HG02973 (cell line): ENCODE measurements at regions not wholly inside any gene's neighbourhood (a gene's known extent, or its start where the extent isn't known, plus 50 kb on each side); places are given as distances from the start of the nearest gene placed in this dataset.
"Not testable (repeated sequence)": the region's sequence is repeated elsewhere in the genome, so short reads cannot be mapped to it uniquely, and the experiment has no call there.

Experiments used
- ATAC-seq: cut with Tn5 transposase; IDR thresholded peaks from one replicate; pipeline ENCODE4 v1.9.1; 2021; ENCODE audit warnings: moderate library complexity; ENCODE audit not compliant: unreplicated experiment

DNA sequence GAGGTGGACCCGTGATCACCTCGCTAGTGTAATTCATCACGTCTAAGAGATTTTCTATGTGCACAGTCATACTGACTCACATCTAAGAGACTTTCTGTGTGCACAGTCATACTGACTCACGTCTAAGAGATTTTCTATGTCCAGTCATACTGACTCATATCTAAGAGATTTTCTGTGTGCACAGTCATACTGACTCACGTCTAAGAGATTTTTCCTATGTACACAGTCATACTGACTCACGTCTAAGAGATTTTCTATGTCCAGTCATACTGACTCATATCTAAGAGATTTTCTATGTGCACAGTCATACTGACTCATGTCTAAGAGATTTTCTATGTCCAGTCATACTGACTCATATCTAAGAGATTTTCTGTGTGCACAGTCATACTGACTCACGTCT, 443.8 kb downstream of the BRD1 start:
- not testable (repeated sequence) for ATAC-seq

DNA sequence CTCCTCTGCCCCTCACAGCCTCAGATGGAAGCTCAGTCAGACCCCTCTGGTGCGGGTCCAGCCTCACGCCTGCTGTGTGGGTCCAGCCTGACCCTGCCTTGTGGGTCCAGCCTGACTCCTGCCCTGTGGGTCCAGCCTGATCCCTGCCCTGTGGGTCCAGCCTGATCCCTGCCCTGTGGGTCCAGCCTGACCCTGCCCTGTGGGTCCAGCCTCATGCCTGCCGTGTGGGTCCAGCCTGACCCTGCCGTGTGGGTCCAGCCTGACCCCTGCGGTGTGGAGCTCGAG, 445.3 kb downstream of the BRD1 start:
- ATAC-seq = no peak

DNA sequence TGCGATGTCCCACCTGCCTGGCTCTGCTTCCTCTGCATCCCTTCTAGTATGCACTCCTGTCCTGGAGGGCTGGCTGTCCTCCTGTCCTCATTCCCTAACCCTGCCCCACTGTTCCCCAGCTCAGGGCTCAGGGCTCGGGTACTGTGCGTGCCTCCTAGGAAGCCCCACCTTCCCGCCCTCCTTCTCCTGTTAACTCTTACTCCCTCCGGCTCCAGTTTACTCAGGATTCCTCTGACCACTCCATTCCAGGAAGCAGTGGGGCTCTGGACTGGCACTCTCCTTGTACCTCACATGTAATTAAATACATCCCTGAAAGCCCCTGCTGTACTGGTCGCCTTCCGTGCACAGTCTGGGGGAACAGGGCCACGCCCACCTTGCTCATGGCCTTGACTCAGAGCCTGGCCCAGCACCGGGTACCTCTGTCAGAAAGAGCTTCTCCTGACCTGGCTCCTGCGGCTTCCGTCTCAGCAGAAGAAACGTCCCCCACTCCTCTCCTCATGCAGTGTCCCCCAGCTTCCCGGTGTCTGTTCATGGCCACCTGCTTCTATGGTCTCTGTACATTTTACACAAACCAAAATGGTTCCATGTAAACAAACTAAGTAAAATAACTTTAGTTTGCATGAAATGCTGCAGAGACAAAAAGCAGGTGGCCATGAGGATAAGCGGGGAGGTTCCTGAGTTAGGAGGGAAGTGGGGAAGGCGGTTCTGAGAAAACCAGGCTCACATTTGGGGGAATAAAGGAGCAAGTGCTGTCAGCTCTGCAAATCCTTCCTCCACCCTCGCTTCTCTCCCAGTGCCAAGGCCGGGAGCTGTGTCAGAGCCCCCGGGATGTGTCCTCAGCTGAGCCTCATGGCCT, 445.9 kb downstream of the BRD1 start:
- ATAC-seq = no peak

DNA sequence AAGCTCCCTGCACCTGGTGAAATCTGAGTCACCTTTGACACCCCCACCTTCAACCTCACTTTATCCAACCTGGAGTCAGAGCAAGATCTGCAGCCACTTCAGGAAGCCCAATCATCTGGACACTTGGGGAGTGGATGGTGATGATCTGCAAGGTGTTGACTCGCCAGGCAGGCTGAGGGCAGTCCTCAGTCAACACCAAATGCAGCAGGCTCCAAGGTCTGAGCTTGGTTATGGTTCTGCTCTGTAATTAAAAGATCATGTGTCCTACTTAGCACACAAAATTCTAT, 446.9 kb downstream of the BRD1 start:
- ATAC-seq = no peak

DNA sequence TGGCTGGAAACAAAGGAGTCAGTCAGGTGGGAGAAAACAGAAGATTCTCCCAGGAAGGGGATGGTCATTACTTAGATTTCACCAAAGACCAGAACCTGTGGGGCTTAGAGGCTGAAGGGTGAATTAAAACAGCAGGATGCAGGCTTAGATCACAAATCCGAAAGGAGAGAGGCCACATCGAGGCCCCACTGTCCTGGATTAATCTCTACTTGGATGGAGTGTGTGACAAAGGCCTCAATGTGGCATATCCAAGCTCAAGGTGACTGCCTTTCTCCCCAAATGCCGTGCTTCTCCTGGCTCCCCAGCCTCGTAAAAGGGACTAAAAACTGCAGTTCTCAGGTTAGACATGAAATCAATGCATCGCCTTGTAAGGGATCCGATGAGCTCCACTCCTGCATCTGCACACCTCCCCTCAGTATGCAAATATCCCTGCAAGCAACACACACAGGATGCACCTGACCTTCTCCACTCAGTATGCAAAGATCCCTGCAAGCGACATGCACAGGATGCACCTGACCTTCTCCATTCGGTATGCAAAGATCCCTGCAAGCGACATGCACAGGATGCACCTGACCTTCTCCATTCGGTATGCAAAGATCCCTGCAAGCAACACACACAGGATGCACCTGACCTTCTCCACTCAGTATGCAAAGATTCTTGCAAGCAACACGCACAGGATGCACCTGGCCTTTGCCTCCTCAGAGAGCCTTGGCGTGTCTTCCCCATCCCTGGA, 447.4 kb downstream of the BRD1 start:
- no peak for ATAC-seq

DNA sequence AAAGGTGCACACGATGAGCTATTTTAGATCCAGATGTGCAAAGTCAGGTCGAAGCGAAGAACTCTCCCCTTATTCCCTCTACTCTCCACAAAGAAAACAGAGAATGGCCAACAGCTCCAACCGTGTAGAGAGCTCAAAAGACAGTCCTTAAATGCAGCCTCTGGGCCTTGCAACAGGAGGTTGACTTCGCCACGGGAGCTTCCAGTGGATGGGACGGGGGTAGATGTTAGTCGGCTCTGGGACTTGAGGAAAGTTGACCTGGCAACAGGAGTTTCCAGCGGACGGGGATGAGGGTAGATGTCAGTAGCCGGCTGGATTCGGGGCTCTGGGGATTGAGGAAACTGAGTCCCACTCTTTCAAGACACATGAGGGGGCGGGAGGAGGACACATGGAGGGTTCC, 450.4 kb downstream of the BRD1 start:
- no peak for ATAC-seq

DNA sequence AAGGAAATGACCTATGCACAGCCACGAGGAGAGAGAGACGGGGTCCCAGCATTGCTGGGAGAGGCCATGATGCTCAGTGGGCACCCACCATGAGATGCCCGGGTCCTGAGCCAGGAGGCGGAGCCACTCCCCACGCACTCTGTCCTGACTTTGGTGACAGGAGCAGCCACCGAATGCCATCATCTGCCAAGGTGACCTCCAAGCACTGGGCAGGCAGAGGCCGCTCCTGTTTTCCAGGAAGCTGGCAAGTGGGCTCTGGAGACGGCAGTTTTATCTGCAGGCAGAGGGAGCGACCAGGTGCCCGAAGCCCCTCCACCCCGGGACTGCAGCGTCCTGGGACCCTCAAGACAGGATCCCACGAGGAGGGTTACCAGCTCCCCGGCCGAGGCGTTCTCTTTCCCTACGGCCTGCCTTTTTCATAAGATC, 453.9 kb downstream of the BRD1 start:
- no peak for ATAC-seq

DNA sequence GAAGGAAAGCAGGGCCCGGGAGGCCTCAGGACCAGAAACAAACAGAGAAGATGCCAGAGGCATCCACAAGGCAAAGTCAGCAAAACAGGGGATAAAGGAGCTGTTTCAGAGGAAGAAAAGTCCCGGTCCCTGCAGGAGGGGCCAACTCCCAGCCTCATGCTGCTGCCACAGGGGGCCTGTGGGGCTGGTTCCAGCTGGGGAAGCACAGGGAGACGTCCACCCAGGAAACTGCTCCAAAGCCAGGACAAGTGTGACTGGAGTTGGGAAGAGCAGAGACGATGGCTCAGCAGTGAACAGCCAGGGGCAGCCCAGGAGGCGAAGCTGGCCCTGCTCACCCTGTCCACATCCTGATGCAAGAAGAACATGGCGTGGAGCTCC, 454.4 kb downstream of the BRD1 start:
- ATAC-seq = no peak

DNA sequence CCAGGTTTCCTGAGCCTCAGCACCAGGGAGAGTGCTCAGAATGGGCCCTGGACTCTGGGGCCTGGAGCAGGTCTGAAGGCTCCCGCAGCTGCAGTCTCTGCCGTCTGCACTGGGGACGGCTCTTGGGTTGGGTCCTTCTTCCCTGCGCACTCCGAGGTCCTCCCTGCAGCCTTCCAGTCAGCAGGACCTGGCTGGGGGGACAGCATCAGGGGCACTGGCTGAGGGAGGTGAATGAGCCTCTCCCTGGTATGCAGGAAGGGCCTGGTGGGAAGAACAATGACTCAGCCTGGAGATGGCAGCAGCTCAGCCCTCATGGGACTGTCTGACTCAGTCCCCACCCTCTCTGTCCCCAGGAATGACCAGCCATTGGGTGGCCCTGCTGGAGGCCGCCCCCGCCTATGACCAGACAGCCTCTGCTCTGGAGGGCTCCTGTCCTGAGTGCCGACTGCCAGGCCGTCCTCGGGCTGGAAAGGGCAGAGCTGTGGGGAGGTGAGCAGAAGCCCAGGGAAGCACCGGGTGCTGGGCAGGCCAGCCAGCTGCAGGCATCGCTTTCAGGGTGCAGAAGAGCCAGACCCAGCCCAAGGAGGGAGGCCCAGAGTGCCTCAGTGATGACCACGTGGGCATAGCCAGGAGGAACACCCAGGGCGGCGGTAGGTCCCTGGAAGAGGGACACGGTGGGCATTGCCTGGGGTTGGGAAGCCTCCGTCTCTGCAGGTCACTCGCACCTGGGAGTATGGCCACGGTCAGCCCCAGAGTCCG, 455.0 kb downstream of the BRD1 start:
- ATAC-seq = no peak

DNA sequence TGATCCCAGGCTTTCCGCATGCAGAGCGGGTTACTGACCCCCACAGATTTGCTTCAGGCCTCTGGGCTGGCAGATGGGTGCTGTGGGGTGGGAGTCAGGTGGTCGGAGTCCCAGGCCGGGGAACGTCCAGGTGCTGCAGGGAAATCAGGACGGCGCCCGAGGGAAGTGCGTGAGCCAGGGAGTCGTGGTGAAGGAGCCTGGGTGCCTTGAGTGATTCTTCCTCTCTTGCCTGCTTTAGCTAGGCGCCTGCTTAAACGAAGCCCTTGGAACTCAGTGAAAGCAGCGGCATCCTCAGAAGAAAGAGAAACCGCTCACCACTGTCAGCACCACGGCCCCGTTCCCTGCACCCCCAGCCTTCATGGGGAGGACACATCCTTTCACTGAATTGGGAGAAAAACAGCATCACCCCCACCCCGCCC, 455.6 kb downstream of the BRD1 start:
- no peak for ATAC-seq

DNA sequence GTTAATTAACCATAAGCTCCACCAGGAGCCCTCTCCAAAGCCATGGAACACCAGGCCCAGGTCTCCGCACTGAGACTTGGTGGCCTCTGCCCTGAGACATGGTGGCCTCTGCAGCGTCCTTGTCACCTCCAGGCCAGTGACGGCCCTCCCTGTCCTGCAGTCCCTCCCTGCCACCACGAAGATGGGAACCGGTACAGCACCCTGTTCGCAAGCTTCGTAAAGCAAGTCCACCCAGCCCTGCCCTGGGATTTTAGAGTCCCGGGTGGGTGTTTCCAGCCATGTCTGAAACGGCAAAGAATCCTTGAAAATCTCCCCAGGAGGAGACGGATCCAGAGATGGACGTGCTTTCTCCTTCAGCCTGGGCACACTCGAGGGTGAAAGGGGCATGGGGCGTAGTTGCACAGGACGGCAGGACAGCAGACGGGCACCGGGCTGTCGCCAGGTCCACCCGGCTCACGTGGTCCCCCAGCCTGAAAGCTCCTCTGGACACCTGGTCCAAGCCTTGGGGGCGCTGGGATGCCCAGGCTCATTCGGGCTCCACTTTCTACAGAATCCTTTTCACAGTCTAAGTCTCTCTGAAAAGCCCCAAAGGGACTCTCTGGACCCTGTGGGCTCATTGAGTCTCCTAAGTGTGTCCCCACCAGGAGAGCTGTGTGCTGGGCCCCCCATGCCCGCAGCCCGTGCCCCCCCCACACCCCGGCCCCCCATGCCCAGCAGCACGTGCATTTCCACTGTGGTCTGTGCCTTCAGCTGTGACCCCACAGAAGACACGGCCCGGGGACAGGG, 456.2 kb downstream of the BRD1 start:
- ATAC-seq = no peak

DNA sequence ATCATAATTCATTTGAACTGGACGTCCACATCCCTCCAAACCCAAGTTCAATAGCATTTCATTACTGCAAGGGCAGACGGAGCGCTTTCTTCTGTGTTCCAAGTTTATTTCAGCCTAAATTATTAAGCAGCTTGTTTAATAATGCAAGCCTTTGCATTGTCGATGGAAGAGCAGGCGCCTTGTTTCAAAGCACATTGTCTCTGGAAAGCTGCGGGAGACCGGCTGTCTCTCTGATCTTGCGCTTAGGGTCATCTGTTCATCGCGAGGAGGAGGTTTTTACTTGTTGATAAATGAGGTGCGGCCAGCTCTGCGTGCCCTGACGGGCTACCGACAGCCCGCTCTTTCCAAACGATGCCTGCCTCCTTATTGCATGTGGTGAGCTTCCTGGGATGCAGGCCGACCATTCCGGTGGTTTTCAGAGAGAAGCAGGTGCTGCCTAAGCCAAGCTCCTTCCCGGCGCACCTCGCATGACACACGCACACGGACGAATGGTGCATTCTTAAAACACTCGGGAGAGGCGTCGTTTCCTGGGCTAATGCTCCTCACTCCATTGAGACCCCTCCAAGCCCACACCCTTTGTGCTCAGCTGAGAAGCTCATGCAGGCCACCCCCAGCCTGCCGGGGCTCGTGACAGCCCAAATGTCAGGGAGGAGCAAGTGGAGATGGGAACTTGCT, 456.9 kb downstream of the BRD1 start:
- no peak for ATAC-seq

DNA sequence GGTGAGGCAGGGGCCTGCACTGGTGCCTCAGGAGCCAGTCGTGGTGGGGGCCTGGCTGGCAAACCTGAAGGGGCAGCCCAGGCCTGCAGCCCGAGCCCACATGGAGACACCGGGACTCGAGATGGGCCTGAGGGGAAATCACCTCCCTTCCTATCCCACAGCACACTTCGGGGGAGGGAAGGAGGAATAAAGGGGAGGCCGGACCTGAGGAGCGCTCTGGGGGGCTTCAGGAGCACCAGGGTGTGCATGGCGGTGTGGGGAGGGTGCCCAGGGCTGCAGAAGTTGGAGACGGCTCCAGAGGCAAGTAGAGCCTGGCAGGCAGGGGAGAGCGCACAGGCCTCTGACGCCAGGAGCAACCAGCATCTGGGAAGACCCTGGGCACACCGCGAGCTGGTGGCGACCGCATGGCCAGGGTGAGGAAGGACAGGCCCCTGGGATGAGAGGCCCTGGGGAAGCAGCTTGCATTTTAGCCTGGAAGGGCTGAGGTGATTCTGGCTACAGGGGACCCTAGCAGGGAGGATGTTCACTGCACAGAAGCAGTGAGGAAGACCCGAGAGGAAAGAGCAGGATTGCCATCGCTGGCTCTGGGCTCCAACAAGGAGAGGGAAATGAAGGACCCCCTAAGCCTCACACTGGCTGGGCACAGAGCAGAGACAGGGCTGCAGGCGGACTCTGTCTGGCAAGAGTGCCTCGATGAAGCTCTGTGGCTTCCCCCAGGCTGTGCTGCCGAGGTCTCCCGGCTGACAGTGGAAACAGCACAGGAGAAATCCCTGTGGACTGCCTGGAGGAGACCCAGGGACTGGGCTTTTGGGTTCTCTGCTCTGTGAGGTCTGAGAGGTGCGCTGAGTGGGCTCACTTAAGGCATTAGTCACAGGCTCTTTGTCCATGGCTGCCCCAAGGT, 457.7 kb downstream of the BRD1 start:
- no peak for ATAC-seq

DNA sequence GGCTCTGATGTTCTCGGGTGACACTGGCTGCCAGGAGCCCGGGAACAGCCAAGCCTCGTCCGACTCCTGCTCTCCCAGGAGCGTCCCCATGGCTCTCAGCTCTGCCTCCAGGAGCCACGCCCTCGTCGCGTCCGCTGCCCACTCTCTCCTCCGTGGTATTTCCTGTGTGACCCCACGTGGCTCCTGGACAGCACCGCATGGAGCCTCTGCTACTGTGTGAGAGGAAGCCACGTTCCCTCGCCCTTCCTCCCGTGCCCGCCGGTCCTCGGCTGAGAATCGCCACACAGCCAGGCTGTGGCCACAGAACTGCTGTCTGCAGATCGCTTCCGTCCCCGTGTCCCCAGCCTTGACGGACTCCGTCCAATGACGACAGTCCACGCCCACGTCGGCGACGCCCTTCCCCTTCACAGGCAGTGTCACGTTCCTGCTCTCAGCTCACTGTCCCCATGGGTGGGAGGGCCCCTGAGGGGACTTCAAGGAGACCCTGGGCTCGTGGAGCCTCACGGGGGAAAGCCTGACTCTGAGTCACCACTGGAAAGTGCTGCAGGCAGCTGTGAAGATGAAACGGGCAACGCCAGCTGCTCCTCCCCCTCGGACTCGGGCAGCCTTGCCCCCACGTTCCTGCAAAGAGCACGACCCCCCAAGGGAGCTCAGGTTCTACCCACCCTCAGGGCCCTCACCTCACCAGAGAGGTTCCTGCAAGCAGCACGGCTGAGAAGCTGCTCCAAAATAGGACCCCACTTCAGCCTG, 458.5 kb downstream of the BRD1 start:
- no peak for ATAC-seq

DNA sequence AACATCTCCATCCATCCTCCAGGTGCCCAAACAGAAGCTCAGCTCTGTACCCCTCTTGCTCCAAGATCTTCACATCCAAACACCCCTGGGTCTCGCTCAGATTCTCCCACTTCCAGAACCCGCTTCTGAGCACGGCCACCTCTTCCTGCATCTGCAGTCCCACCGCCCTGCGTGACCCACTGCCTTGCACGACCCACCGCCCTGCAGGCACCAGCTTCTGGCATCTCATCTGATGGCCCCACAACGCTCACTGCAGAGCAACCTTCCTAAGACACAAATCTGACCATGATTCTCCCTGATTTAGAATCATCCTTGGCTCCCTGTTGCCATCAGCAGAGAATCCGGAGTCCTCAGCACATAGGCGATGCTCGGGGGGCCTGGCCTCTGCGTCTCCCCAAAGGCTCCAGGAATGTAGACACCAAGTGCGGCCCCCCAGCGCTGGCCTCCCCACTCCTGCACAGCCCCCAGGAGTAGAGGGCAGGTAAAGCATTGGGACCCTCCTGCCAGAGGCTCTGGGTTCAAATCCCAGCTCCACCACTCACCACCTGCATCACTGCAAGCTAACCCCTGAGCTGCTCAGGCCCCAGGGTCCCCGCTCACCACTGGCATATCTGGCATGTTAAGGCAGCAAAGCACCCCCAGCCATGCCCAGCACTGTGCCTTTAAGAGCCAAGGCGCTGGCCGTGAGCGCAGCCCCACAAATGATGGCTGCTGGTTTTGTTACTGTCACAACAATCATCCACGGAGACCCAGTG, 459.3 kb downstream of the BRD1 start:
- ATAC-seq = no peak

DNA sequence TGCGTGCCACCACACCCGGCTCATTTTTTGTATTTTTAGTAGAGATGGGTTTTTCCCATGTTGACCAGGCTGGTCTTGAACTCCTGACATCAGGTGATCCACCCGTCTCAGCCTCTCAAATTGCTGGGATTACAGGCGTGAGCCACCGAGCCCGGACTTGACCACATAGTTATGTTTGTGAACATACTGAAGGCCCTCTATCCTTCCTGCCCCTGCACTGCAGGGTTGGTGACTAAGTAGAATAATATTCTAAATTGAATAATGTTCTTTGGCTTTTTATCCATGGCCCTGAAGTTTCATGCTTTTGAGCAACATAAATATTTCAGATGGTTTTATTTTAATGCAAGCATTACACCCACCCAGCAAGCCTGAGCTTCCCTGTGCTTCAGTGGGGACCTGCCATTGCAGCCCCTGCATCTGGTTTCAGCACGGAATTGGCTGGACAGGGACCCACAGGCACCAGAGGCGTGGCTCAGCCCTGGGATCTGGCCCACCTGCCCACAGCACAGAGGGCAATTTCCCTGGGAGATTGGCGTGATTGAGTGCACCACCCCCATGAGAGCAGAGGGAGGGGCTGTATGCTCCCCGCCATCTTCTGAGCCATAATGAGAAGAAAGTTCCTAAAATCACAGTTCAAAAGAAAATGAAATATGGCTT, 460.5 kb downstream of the BRD1 start:
- ATAC-seq = no peak

DNA sequence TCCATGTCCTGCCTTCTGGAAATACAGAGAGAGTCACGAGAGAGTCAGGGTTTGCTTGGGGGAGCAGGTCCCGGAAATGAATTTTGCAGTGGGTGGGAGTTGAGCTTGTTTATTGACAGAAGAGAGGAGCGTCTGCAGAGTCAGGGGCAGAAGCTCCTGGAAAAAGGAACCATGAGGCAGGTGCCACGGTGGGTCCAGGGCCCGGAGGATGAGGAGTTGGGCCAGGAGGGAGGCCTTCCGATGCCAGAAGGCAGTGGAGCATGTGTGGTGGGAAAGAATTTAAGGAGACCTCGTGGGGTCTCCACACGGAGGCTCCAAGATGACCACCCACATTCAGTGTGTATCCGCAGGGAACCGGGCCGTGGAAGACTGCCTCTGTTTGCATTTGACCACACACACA, 461.2 kb downstream of the BRD1 start:
- ATAC-seq = no peak

DNA sequence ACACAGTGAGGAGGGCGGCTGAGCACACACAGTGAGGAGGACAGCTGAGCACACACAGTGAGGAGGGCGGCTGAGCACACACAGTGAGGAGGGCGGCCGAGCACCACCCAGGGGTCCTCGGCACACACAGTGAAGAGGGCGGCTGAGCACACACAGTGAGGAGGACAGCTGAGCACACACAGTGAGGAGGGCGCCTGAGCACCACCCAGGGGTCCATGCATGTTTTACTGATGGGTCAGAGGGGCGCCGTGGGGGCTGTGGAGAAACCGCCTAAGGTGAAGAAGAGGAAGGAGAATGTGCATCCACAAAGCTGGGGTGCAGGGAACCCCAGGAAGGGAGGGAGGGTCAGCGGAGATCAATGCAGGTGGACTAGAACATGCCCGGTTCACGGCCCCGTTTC, 461.8 kb downstream of the BRD1 start:
- ATAC-seq = no peak
